WTC11 (cell line): ENCODE measurements at regions not wholly inside any gene's neighbourhood (a gene's known extent, or its start where the extent isn't known, plus 50 kb on each side); places are given as distances from the start of the nearest gene placed in this dataset.

Experiments used
- ATAC-seq: fragments of 200-7000 bp; cut with Tn5 transposase; 2 replicates; pipeline ENCODE4 v1.10.0; 2021; ENCODE audit warnings: mild to moderate bottlenecking, moderate library complexity
- CTCF ChIA-PET: fragments of 300-600 bp; sonication (Branson Sonifier 250); formaldehyde crosslinking; loops from one replicate; lab custom pipeline; 2021; ENCODE audit warnings: antibody characterized with exemption; lab: Charles Lee
- POLR2A ChIA-PET: fragments of 350-600 bp; sonication (Branson Sonifier 250); formaldehyde crosslinking; loops from one replicate; lab custom pipeline; 2021; ENCODE audit warnings: antibody characterized with exemption; lab: Charles Lee
- DNase-seq: peaks from one replicate; pipeline ENCODE4 v3.0.0; 2021; ENCODE audit warnings: low spot score
- H3K27ac Mint-ChIP-seq: 2 replicates; pipeline ENCODE4 v1.8.0; 2021; ENCODE audit warnings: mixed read lengths
- H3K27me3 Mint-ChIP-seq: 2 replicates; pipeline ENCODE4 v1.8.0; 2021; ENCODE audit warnings: low read depth, mild to moderate bottlenecking, moderate library complexity, mixed read lengths
- H3K36me3 Mint-ChIP-seq: 2 replicates; pipeline ENCODE4 v1.8.0; 2021; ENCODE audit warnings: mixed read lengths
- H3K4me1 Mint-ChIP-seq: 2 replicates; pipeline ENCODE4 v1.8.0; 2022; ENCODE audit warnings: mixed read lengths
- H3K4me3 Mint-ChIP-seq: 2 replicates; pipeline ENCODE4 v1.8.0; 2021; ENCODE audit warnings: mild to moderate bottlenecking, moderate library complexity, mixed read lengths
- H3K9me3 Mint-ChIP-seq: 2 replicates; pipeline ENCODE4 v1.8.0; 2021; ENCODE audit warnings: mixed read lengths
- ARID4B ChIP-seq: sonication (generic); formaldehyde crosslinking; IDR thresholded peaks from 2 replicates; pipeline ENCODE4 v1.8.0; 2023; ENCODE audit warnings: missing genetic modification reagents, mild to moderate bottlenecking, borderline replicate concordance
- ATF3 ChIP-seq: sonication (generic); formaldehyde crosslinking; conservative IDR thresholded peaks from 2 replicates; pipeline ENCODE4 v1.8.1; 2022; ENCODE audit warnings: mild to moderate bottlenecking, missing genetic modification reagents
- ATF6 ChIP-seq: sonication (generic); formaldehyde crosslinking; IDR thresholded peaks from 2 replicates; pipeline ENCODE4 v1.8.1; 2023; ENCODE audit warnings: mild to moderate bottlenecking, missing genetic modification reagents
- CBFB ChIP-seq: sonication (generic); formaldehyde crosslinking; IDR thresholded peaks from 2 replicates; pipeline ENCODE4 v1.8.1; 2022; ENCODE audit warnings: mild to moderate bottlenecking, low read depth, missing genetic modification reagents
- CTCF ChIP-seq: fragments of 200-600 bp; IDR thresholded peaks from 2 replicates; pipeline ENCODE4 v1.8.0; 2022; ENCODE audit warnings: antibody characterized with exemption
- E2F5 ChIP-seq: sonication (generic); formaldehyde crosslinking; IDR thresholded peaks from 2 replicates; pipeline ENCODE4 v1.8.1; 2022; ENCODE audit warnings: mild to moderate bottlenecking, moderate library complexity, missing genetic modification reagents
- ELF4 ChIP-seq: sonication (generic); formaldehyde crosslinking; IDR thresholded peaks from 2 replicates; pipeline ENCODE4 v1.8.1; 2022; ENCODE audit warnings: low read depth, mild to moderate bottlenecking, moderate library complexity, missing genetic modification reagents
- ESRRA ChIP-seq: sonication (generic); formaldehyde crosslinking; IDR thresholded peaks from 2 replicates; pipeline ENCODE4 v1.8.1; 2022; ENCODE audit warnings: mild to moderate bottlenecking, missing genetic modification reagents, borderline replicate concordance
- GABPB1 ChIP-seq: sonication (generic); formaldehyde crosslinking; IDR thresholded peaks from 2 replicates; pipeline ENCODE4 v1.8.1; 2023; ENCODE audit warnings: mild to moderate bottlenecking, missing genetic modification reagents
- JAZF1 ChIP-seq: fragments of 250-450 bp; sonication (Bioruptor Pico); IDR thresholded peaks from 2 replicates; pipeline ENCODE4 v1.9.0; 2021; ENCODE audit warnings: moderate library complexity, mild to moderate bottlenecking, inconsistent platforms
- MAX ChIP-seq: sonication (generic); formaldehyde crosslinking; IDR thresholded peaks from 2 replicates; pipeline ENCODE4 v1.8.0; 2022; ENCODE audit warnings: mild to moderate bottlenecking, missing genetic modification reagents
- NR2C2 ChIP-seq: sonication (generic); formaldehyde crosslinking; IDR thresholded peaks from 2 replicates; pipeline ENCODE4 v1.8.0; 2022; ENCODE audit warnings: mild to moderate bottlenecking, missing genetic modification reagents
- RORB ChIP-seq: fragments of 250-450 bp; sonication (Bioruptor Pico); IDR thresholded peaks from 2 replicates; pipeline ENCODE4 v1.9.0; 2021; ENCODE audit warnings: mild to moderate bottlenecking
- ZBTB43 ChIP-seq: sonication (generic); formaldehyde crosslinking; IDR thresholded peaks from 2 replicates; pipeline ENCODE4 v1.8.1; 2023; ENCODE audit warnings: mild to moderate bottlenecking, missing genetic modification reagents
- ZNF263 ChIP-seq: sonication (generic); formaldehyde crosslinking; IDR thresholded peaks from 2 replicates; pipeline ENCODE4 v1.8.1; 2022; ENCODE audit warnings: low read depth, mild to moderate bottlenecking, moderate library complexity, missing genetic modification reagents

- CTCF ChIA-PET, result no interaction called here
- H3K27me3 Mint-ChIP-seq, result no peaks in the 10 kb centered on the region
- no peak overlapping the region for H3K4me3 Mint-ChIP-seq
- DNase-seq, result no peak
- TF ChIP-seq CBFB (CRISPR knock-in tag), result no peak
- TF ChIP-seq ATF3 (CRISPR knock-in tag), result no peak
- no peak for TF ChIP-seq JAZF1 (CRISPR knock-in tag)
- no peak for TF ChIP-seq CTCF
- TF ChIP-seq ARID4B (CRISPR knock-in tag), result no peak
- TF ChIP-seq ELF4 (CRISPR knock-in tag), result no peak
- TF ChIP-seq E2F5 (CRISPR knock-in tag), result no peak
- TF ChIP-seq MAX (CRISPR knock-in tag), result no peak
- no peak for TF ChIP-seq ESRRA (CRISPR knock-in tag)
- TF ChIP-seq, all 79 proteins: peak for 0
- no peaks in the 10 kb centered on the region for H3K36me3 Mint-ChIP-seq
- H3K9me3 Mint-ChIP-seq, result no peaks in the 10 kb centered on the region
- POLR2A ChIA-PET, result no interaction called here
- no peak for ATAC-seq
- peaks cover 3% of the 10 kb centered on the region; the same call in 1 of the 2 replicates for H3K4me1 Mint-ChIP-seq
- no peak overlapping the region for H3K27ac Mint-ChIP-seq
Observed at GRCh38 chr2:82848285-82848684, 1610.8 kb downstream of the SUCLG1 start.

- no peak for TF ChIP-seq RORB (CRISPR knock-in tag)
- no peak for TF ChIP-seq NR2C2 (CRISPR knock-in tag)
- no peak for TF ChIP-seq ATF6 (CRISPR knock-in tag)
- no peak for TF ChIP-seq GABPB1 (CRISPR knock-in tag)
- no peak for TF ChIP-seq ZBTB43 (CRISPR knock-in tag)
- no peak for TF ChIP-seq ZNF263 (CRISPR knock-in tag)
- TF ChIP-seq, all 79 proteins: peak for 0
- Mint-ChIP-seq H3K27ac (no peak overlapping the region), H3K4me3 (no peak overlapping the region), H3K27me3 (no peaks in the 10 kb centered on the region), H3K36me3 (no peaks in the 10 kb centered on the region), H3K9me3 (peaks cover 3% of the 10 kb centered on the region), H3K4me1 (no peaks in the 10 kb centered on the region)
- ChIA-PET CTCF (no interaction called here), POLR2A (no interaction called here)
- no peak for DNase-seq
- ATAC-seq, result no peak
Observed at GRCh38 chr2:82839036-82839435, 1620.0 kb downstream of the SUCLG1 start.
